ENCODE measurements at regions not wholly inside any gene's neighbourhood (a gene's known extent, or its start where the extent isn't known, plus 50 kb on each side); places are given as distances from the start of the nearest gene placed in this dataset.

- no peak for DNase-seq
Observed at GRCh38 chr1:82455342-82455741, 654.6 kb downstream of the ADGRL2 start.

GRCh38 chr1:82454431-82454830 lies 653.7 kb downstream of the ADGRL2 start:
- no peak for DNase-seq

- DNase-seq, result no peak
Observed at GRCh38 chr1:82453511-82454185, 652.9 kb downstream of the ADGRL2 start.

- DNase-seq, result no peak
Observed at GRCh38 chr1:82452096-82452495, 651.4 kb downstream of the ADGRL2 start.

- no peak for DNase-seq
Observed at GRCh38 chr1:82451191-82451590, 650.5 kb downstream of the ADGRL2 start.

- DNase-seq, result no peak
Observed at GRCh38 chr1:82449506-82450057, 648.8 kb downstream of the ADGRL2 start.

GRCh38 chr1:82446955-82447354 lies 646.2 kb downstream of the ADGRL2 start:
- no peak for DNase-seq

- no peak for DNase-seq
Observed at GRCh38 chr1:82446236-82446635, 645.5 kb downstream of the ADGRL2 start.

GRCh38 chr1:82445827-82446226 lies 645.1 kb downstream of the ADGRL2 start:
- DNase-seq, result no peak

- no peak for DNase-seq
Observed at GRCh38 chr1:82445132-82445531, 644.4 kb downstream of the ADGRL2 start.

- DNase-seq, result no peak
Observed at GRCh38 chr1:82441402-82441801, 640.7 kb downstream of the ADGRL2 start.

GRCh38 chr1:82423174-82423815 lies 622.6 kb downstream of the ADGRL2 start:
- no peak for DNase-seq

GRCh38 chr1:82421782-82422181 lies 621.0 kb downstream of the ADGRL2 start:
- no peak for DNase-seq

GRCh38 chr1:82420584-82420983 lies 619.9 kb downstream of the ADGRL2 start:
- no peak for DNase-seq

- no peak for DNase-seq
Observed at GRCh38 chr1:82411605-82412004, 610.9 kb downstream of the ADGRL2 start.

GRCh38 chr1:82405333-82405732 lies 604.6 kb downstream of the ADGRL2 start:
- no peak for DNase-seq

GRCh38 chr1:82401116-82401515 lies 600.4 kb downstream of the ADGRL2 start:
- DNase-seq, result no peak

GRCh38 chr1:82400521-82400920 lies 599.8 kb downstream of the ADGRL2 start:
- DNase-seq, result no peak

- DNase-seq, result no peak
Observed at GRCh38 chr1:82399093-82399492, 598.4 kb downstream of the ADGRL2 start.

- no peak for DNase-seq
Observed at GRCh38 chr1:82398357-82398756, 597.6 kb downstream of the ADGRL2 start.

GRCh38 chr1:82395440-82395839 lies 594.7 kb downstream of the ADGRL2 start:
- no peak for DNase-seq

GRCh38 chr1:82392946-82393345 lies 592.2 kb downstream of the ADGRL2 start:
- no peak for DNase-seq

GRCh38 chr1:82392513-82392912 lies 591.8 kb downstream of the ADGRL2 start:
- no peak for DNase-seq

- DNase-seq, result no peak
Observed at GRCh38 chr1:82391712-82392111, 591.0 kb downstream of the ADGRL2 start.

- DNase-seq, result no peak
Observed at GRCh38 chr1:82390627-82391026, 589.9 kb downstream of the ADGRL2 start.
